HG02938 (cell line): ENCODE measurements at regions not wholly inside any gene's neighbourhood (a gene's known extent, or its start where the extent isn't known, plus 50 kb on each side); places are given as distances from the start of the nearest gene placed in this dataset.
A peak's percentile ranks its signal among the peaks of the same experiment; 100 is the strongest.
"Not testable (repeated sequence)": the region's sequence is repeated elsewhere in the genome, so short reads cannot be mapped to it uniquely, and the experiment has no call there.

Experiments used
- ATAC-seq: cut with Tn5 transposase; IDR thresholded peaks from one replicate; pipeline ENCODE4 v1.9.1; 2021; ENCODE audit warnings: mild to moderate bottlenecking, moderate library complexity; ENCODE audit not compliant: unreplicated experiment

- ATAC-seq = not testable (repeated sequence)
These were observed 119.0 kb upstream of the ZNF469 start for GRCh38 chr16:88263681-88264287.

GRCh38 chr16:88264641-88265285 is 118.0 kb upstream of the ZNF469 start:
- peak; percentile 57 for ATAC-seq

- not testable (repeated sequence) for ATAC-seq
These were observed 117.3 kb upstream of the ZNF469 start for GRCh38 chr16:88265286-88265938.

GRCh38 chr16:88266036-88266435 is 116.7 kb upstream of the ZNF469 start:
- ATAC-seq = not testable (repeated sequence)

- not testable (repeated sequence) for ATAC-seq
These were observed 115.7 kb upstream of the ZNF469 start for GRCh38 chr16:88266935-88267551.

- not testable (repeated sequence) for ATAC-seq
These were observed 114.4 kb upstream of the ZNF469 start for GRCh38 chr16:88268186-88268970.

GRCh38 chr16:88270171-88270790 is 112.5 kb upstream of the ZNF469 start:
- ATAC-seq = not testable (repeated sequence)

GRCh38 chr16:88271296-88271695 is 111.5 kb upstream of the ZNF469 start:
- ATAC-seq = not testable (repeated sequence)

- not testable (repeated sequence) for ATAC-seq
These were observed 111.0 kb upstream of the ZNF469 start for GRCh38 chr16:88271776-88272175.

GRCh38 chr16:88272437-88272836 is 110.3 kb upstream of the ZNF469 start:
- not testable (repeated sequence) for ATAC-seq

GRCh38 chr16:88274126-88274750 is 108.5 kb upstream of the ZNF469 start:
- not testable (repeated sequence) for ATAC-seq

- ATAC-seq = no peak
These were observed 107.9 kb upstream of the ZNF469 start for GRCh38 chr16:88274847-88275246.

GRCh38 chr16:88275336-88276122 is 107.2 kb upstream of the ZNF469 start:
- ATAC-seq = not testable (repeated sequence)

- not testable (repeated sequence) for ATAC-seq
These were observed 106.6 kb upstream of the ZNF469 start for GRCh38 chr16:88276123-88276588.

- no peak for ATAC-seq
These were observed 106.2 kb upstream of the ZNF469 start for GRCh38 chr16:88276591-88276990.

GRCh38 chr16:88279998-88280397 is 102.8 kb upstream of the ZNF469 start:
- ATAC-seq = no peak

- no peak for ATAC-seq
These were observed 100.7 kb upstream of the ZNF469 start for GRCh38 chr16:88281858-88282563.
